ENCODE measurements at regions not wholly inside any gene's neighbourhood (a gene's known extent, or its start where the extent isn't known, plus 50 kb on each side); places are given as distances from the start of the nearest gene placed in this dataset.

DNA sequence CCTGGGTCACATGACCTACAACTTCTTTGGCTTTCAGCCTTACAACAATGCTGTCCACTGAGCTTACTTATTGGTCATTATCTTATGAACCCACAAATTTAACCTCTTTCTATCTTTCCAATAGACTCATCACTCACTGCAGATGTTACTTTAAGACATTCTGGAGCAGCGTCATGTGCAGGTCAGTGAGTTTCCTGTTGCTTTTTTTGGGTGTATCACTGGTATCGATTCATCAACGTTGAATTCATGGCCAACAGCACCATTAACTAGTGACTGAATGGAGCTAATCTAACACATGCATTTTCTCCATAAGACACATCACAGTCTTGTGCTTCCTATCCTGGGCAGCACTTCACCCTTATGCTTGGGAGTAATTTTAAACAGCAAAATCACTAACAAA is 672.6 kb upstream of the CDH18 start:
- DNase-seq (ENCODE audit: low read depth, low spot score): no peak

DNA sequence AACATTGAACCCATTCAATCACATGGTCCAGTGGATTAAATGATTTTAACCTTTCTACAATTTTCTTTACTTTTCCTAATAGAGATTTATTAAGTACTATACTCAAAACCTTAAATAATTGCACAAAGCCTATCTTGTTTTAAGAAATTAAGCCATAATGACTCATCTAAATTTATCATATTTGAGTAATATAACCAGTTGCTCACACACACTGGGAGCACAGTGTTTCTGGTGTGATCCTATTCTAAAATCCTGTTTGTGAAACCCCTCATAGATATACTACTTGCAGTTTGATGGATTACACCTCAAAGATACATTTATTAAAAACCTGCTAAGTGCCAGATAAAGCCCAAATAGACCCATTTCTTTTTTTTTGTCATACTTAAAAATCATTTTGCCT is 668.3 kb upstream of the CDH18 start:
- no peak for DNase-seq (ENCODE audit: low read depth, low spot score)

DNA sequence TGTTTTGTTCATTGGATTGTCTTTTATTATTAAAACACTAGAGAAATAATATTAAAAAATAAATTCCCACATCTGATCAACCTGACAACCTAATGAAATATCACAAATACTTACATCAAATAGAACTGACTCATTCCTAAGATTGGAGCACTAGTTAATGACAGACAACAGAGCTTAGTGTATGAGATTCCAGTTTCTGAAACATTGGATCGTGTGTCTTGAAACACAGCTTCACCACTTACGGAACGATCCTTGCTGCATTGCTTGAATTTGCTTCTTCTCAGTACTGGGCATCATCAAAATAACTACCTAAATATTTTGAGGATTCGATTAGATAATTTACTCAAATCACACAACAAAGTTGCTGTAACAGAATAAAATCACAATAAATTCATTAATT is 667.2 kb upstream of the CDH18 start:
- DNase-seq (ENCODE audit: low read depth, low spot score): no peak

DNA sequence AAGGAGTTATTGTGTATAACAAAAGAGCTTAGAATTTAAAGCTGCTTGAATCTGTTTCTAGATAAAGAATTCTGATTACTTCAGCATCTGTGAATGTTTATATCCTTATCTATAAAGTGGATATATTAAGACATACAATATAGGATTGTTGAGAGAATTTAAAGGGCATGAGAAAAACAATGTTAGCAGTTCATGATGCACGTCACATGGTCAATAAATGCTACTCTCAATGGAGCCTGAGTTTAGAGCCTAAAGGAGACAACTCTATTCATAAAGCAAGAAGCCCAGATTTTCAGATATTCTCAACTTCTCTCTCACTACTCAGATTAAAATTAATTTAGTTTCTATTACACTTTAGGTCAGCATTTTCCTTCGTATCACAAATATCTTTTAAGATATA is 666.7 kb upstream of the CDH18 start:
- no peak for DNase-seq (ENCODE audit: low read depth, low spot score)

DNA sequence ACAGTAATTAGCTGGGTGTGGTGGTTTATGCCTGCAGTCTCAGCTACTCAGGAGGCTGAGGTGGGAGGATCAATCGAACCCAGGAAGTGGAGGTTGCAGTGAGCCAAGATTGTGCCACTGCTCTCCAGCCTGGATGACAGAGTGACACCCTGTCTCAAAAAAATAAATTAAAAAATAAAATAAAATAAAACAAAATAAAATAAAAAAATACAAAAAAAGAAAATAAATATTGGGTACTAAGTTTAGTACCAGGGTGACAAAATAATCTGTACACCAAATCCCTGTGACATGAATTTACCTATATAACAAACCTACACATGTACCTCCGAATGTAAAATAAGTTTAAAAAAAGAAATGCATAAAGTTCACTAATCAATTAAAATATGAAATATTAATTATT is 666.0 kb upstream of the CDH18 start:
- no peak for DNase-seq (ENCODE audit: low read depth, low spot score)

DNA sequence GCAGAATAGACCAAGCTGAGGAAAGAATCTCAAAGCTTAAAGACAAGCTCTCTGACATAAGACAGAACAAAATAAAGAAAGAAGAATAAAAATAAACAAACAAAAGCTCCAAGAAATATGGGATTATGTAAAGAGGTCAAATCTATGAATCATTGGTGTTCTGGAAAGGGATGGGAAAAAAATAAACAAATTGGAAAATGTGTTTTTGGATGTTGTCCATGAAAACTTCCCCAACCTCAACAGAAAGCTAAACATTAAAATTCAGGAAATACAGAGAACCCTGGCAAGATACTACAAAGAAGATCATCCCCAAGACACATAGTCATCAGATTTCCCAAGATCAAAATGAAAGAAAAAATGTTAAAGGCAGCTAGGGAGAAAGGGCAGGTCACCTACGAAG is 662.0 kb upstream of the CDH18 start:
- DNase-seq (ENCODE audit: low read depth, low spot score): no peak

DNA sequence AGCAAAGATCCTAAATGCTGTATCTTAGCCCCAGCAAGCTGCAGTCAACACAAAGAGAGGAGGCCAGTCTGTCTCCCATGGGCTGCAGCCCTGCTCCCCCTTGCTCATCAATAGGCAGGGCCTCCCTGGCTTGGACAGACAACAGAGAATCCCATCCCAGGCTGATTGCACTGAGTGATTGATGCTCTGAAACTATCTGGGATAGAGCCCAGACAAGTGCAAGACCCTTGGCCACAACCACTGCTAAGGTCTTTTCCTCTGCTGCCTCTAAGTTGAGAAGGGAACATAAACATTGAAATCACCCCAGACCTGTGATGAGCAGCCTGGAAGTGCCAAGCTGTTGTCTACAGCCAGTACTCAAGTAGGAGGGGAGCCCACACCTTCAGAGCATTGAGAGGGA is 661.0 kb upstream of the CDH18 start:
- no peak for DNase-seq (ENCODE audit: low read depth, low spot score)

DNA sequence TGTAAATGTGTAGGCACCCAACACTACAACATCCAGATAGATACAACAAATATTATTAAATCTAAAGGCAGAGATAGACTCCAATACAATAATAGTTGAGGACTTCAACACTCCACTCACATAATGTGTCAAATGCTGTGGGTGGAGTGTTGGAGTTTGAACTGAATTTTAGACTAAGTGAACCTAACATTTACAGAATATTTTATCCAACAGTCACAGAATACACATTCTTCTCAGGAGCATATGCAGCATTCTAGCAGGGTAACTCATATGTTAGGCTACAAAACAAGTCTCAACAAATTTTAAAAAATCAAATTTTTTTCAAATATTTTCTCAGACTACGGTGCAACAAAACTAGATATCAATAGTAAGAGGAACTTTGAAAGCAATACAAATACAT is 648.7 kb upstream of the CDH18 start:
- DNase-seq (ENCODE audit: low read depth, low spot score): no peak

DNA sequence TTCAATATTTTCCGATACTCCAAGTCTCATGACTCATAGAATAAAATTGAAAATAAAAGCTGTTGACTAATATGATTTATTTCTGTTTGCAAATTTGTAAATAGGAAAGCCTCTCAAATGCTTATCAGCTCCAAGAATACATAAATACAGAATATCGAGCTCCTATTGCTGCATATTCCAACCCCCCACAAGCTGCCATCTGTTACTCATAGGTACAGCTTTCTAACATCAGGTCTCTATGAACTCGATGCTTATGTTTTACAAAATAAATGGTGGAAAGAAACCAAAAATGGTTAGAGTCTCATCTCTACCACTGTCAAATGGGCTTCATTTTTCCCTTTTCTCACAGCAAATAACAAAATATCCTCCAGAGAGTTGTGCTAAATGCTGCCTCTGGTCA is 631.6 kb upstream of the CDH18 start:
- no peak for DNase-seq (ENCODE audit: low read depth, low spot score)

DNA sequence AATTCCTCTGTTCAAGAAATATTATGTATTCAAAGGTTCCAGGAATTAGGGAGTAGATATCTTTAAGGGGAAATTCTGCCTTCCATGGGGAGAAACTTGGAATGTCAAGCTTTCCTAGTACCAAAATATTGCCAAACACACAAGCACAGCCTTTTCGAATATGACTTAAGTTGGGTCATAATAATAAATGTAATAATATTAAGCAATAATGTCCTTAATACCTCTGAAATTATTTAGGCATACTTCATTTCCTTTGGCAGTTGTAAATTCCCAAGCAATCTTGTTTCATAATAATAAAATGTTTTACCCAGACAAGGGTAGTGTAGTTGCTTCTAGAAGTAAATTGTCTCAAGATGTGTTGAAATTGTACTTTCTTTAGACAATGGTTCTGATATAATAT is 630.3 kb upstream of the CDH18 start:
- DNase-seq (ENCODE audit: low read depth, low spot score): no peak

DNA sequence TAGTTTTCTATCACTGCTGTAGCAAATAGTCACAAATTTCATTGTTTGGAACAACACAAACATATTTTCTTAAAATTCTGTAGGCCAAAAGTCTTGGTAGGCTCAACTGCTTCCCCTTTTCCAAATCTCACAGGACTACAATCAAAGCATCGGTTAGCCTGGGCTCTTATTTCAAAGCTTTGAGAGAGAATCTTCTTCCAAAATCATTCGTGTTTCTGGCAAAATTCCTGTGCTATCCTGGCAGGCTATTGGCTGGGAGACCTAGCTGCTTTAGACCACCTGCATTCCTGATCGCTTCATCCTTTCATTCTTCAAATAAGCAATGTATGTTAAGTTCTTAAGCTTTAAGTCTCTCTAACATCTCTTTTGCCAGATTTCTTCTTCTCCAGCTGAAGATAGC is 629.8 kb upstream of the CDH18 start:
- no peak for DNase-seq (ENCODE audit: low read depth, low spot score)

DNA sequence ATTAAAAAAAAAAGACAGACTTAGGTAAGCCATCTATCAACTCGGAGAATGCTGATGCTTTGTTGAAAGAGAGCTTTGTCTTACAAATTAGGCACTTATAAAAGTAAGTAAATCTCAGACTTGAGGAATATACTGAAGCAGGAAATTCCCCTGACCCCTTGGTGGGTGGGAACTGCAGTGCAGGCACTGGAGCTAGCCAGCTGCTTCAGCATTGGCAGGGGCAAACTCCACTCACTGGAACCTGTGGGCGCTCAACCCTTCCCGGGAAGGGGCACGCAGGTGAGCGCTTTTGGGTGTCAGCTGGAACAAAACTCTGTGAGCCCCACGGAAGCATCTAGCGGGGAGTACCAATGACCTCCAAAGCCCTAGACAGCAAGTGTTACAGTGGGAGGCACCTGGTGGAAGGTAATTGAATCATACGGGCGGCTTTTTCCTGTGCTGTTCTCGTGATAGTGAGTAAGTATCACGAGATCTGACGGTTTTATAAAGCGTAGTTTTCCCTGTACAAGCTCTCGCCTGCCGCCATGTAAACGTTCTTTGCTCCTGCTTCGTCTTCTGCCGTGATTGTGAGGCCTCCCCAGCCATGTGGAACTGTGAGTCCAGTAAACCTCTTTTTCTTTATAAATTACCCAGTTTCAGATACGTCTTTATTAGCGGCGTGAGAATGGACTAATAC is 628.0 kb upstream of the CDH18 start:
- no peak for DNase-seq (ENCODE audit: low read depth, low spot score)

DNA sequence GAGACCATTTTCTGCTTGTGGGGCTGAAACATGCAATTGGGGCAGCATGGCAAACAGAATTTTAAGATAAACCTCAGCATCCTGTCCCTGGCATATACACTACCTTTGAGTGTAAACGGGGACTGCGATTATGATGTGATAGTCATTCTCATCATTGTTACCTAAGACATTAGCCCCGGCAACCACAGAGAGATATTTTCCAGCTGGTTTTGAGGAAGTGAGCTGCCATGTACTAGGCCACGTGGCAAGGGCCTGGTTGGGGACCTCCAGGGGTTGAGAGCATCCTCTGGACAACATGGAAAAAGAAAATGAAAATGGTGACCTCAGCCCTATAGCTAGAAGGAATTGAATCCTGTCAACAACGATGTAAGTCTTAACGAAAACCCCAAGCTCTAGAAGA is 623.6 kb upstream of the CDH18 start:
- DNase-seq (ENCODE audit: low read depth, low spot score): no peak

DNA sequence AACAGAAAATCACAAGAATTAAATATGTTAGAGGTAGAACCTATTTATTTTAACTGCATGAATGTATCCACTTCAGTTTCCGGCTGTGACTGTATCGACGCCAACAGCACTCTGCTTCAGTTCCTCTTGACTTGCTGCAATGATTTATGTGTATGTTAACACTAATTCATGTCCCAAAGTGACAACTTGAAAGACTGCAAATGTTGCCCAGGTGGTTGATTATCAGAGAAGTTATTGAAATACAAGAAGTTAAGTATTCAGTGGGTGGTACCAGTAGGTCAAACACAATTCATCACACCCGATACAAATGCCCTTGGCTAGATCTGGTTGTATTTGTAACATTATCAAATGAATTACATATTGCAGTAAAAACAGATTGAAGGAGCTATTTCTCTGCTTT is 622.7 kb upstream of the CDH18 start:
- DNase-seq (ENCODE audit: low read depth, low spot score): no peak

DNA sequence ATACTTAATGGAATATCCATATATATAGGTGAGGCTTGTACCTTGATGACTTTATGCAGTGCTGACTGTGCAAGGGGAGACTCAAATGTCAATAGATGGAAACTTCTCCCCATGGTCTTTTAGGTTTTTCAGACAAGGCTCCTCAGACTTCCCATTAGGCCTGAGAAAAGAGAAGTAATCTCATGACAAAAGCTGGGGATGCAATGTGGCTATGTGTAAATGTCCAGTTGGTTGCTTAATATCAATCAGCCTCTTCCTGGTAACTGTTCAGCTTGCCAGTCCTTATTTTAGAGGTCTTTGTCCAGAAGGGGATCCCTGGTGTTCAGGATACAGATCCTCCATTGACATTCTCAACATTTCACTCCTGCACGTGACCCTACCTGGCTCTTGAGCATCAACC is 621.1 kb upstream of the CDH18 start:
- DNase-seq (ENCODE audit: low read depth, low spot score): no peak

DNA sequence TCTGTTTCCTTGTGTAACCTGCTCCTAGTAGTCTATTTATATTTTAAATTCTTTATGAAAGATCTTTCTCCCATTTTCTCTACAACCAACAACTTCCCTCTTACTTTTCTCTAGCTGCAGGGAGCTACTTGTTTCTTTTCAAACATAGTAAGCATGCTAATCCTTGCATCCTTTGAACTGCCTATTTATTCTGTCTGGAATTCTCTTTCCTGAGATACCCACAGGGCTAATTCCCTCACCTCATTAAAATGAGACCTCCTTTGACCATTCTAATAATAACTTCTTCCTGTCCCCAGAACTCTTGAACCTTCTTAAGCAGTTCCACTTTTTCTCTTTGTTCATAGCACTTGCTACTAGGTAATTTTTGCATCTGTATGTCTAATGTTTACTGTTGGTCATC is 620.6 kb upstream of the CDH18 start:
- no peak for DNase-seq (ENCODE audit: low read depth, low spot score)

DNA sequence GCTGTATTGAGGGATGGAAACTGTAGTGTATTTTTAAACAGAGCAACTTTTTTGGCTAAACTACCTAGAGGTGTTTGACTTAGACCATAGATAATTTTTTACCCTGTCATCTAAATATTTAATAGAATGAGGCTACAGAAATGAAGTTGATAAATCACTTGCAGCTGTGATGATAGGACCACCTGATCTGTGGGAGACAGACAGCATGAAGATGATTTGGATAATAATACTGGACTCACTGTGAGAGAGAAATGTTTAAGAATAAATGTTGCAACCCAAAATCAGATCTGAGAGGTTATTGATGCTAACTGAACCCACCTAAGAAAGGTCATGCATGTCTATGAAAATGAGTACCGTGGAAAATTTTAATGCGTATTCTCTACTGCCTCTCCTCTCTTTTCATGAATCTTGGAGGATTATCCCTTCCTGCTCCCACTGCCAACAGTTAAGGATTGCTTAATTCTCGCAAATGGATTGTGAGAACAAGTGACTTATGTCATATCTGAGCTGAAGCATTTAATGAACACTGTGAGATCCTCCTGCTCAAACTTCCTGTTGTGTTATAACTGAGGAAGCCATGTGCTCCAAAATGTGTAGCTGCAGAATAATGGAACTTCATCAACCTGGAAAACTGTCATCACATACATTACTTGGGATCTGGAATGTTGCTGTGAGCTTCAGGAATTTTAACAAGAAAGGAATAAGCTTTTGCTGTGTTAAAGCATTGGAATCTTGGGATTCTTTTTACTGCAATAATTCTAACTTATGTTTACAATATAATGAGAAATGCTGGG is 617.9 kb upstream of the CDH18 start:
- no peak for DNase-seq (ENCODE audit: low read depth, low spot score)

DNA sequence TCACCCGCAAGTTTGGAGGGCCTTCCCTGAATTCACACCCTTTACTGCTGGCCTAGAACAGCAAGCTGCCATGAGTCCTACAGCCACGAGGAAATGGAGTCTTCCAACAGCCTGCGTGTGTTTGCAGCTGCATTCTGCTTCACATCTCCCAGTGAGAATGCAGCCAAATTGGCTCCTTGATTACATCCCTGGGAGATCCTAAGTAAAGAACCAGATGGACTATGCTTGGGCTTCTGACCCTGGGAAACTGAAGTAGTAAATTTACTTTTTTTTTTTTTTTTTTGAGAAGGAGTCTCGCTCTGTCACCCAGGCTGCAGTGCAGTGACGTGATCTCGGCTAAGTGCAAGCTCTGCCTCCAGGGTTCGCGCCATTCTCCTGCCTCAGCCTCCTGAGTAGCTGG is 617.0 kb upstream of the CDH18 start:
- no peak for DNase-seq (ENCODE audit: low read depth, low spot score)

DNA sequence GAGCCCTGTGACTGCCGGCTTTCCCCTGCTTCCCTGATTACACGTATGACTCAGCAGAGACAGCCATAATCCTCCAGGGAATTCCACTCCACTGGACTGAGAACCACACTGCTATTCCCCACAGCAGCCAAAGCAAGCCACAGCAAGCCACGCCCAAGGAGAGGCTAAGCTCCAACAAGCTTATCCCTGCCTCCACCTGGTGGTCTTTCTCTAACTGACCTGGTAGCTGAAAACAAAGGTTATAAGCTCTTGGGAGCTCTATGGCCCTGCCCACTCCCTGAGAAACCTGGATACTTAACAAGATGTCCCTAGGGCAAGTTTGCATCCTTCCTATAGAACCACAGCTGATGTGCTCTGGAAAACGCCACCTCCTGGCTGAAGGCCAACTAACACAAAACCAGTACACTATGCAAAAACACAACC is 613.7 kb upstream of the CDH18 start:
- DNase-seq (ENCODE audit: low read depth, low spot score): no peak

DNA sequence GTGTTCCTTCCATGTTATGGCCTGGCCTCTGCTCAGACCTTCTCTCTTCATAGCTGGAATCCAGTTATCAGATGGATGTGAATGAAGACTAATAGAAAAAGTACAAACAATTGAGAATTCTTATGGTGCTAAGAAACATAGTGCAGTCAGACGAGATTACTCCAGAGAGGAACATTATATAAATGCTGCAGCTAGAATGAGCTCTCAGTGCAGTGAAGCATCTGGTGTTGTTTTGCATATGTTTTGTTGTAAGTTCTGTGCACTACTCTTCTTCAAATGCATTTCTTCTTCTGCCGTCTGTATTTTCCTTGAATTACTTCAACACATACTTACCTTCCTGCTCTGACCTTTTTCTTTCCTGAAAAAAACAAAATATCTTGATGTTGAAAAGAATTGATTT is 602.4 kb upstream of the CDH18 start:
- no peak for DNase-seq (ENCODE audit: low read depth, low spot score)

DNA sequence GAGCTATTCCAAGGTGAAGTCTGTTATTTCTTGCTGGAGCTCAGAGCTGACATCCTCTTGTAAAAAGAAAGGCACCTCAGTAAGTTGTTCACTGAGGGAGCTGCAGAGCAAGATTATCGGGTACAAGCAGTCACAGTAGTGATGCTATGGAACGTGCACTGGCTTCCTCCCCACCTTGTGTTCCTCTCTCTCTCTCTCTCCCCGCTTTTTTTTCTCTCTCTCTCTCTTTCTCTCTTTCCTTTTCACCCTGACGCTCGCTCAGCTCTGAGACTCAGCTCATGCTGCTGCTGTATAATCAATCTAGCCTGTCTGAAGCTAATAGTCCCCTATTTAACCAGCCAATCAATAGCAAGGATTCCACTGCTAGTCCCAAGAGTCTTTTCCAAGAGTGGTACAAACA is 587.6 kb upstream of the CDH18 start:
- no peak for DNase-seq (ENCODE audit: low read depth, low spot score)

DNA sequence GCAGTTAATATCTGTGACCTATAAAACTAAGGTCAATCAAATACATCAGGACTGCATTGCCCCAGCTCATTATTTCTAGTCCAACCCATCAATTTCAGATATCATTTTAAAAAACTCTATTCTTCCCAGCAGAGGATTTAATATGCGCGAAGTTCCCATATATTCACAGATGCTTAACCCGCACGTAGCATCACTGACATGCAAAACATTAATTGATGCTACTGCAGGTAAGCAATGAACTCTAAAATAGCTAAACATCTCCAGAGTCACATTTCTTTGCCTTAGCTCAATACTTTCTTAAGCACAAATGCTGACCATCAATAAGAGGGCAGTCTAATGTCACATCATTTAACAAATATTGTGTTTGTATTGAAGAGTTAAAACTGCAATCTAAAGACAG is 586.6 kb upstream of the CDH18 start:
- DNase-seq (ENCODE audit: low read depth, low spot score): no peak

DNA sequence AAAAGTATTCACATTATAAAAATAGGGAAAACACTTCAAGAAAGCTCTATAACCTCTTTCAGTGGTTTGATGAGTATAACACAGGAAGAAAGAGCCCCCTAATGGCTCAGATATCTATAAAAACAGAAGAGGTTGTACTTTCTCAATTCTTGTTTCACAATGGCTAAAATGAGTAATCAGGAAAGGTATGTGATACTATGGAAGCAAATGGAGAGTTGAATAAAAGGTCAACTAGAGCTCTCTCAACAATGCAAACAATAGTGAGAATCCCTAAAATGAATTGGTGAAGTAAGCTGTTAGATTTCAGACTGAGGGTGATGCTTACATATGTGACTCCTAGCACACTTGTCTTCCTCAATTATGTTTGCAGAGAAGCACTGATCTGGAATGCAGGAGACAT is 584.6 kb upstream of the CDH18 start:
- no peak for DNase-seq (ENCODE audit: low read depth, low spot score)

DNA sequence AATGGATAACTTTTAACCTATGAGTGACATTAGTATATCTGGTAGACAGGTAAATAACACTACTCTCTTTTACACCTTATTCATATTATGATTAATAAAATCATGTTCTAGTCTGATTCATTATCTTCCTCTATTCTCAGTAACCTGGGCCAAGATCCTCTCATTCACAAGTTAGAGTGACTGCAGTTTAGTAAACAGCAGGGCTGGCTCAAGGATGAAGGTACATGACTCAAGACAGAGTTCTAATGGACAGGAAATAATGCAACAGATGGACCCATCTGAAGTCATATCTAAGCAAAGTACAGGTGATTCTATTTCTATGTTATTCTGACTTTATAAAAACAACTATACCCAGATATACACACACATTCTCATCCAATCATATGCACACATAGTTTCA is 582.5 kb upstream of the CDH18 start:
- no peak for DNase-seq (ENCODE audit: low read depth, low spot score)

Data from iPS DF 19.7 (cell line).